ENCODE measurements at regions not wholly inside any gene's neighbourhood (a gene's known extent, or its start where the extent isn't known, plus 50 kb on each side); places are given as distances from the start of the nearest gene placed in this dataset.

GRCh38 chr10:3874990-3875841, 90.2 kb upstream of the KLF6 start:
- intact Hi-C loops (cut with micrococcal nuclease), result loop anchor here (1.0 to 10.0 kb wide), 6 partner anchors 28 to 780 kb away; no protein-coding TSS in a partner anchor

GRCh38 chr10:3874610-3874989, 89.6 kb upstream of the KLF6 start:
- intact Hi-C loops (cut with micrococcal nuclease), result loop anchor here (2.0 to 10.0 kb wide), 4 partner anchors 28 to 780 kb away; no protein-coding TSS in a partner anchor

- intact Hi-C loops (cut with micrococcal nuclease), result loop anchor here (1.0 to 10.0 kb wide), 9 partner anchors 22 to 781 kb away; partner anchors contain the start of gene KLF6
These were observed 88.9 kb upstream of the KLF6 start for GRCh38 chr10:3873728-3874461.

GRCh38 chr10:3872712-3873329, 87.8 kb upstream of the KLF6 start:
- intact Hi-C loops (cut with micrococcal nuclease), result loop anchor here (1.0 to 10.0 kb wide), 6 partner anchors 21 to 782 kb away; partner anchors contain the start of gene KLF6

- intact Hi-C loops (cut with micrococcal nuclease), result loop anchor here (10.0 kb wide), 1 partner anchor 783 kb away; no protein-coding TSS in a partner anchor
These were observed 86.5 kb upstream of the KLF6 start for GRCh38 chr10:3871424-3871996.

GRCh38 chr10:3869036-3869435, 84.0 kb upstream of the KLF6 start:
- intact Hi-C loops (cut with micrococcal nuclease), result no loop called here

GRCh38 chr10:3868271-3868664, 83.3 kb upstream of the KLF6 start:
- intact Hi-C loops (cut with micrococcal nuclease), result no loop called here

- intact Hi-C loops (cut with micrococcal nuclease), result no loop called here
These were observed 82.7 kb upstream of the KLF6 start for GRCh38 chr10:3867454-3868270.

- intact Hi-C loops (cut with micrococcal nuclease), result no loop called here
These were observed 81.3 kb upstream of the KLF6 start for GRCh38 chr10:3866332-3866731.

- intact Hi-C loops (cut with micrococcal nuclease), result no loop called here
These were observed 80.6 kb upstream of the KLF6 start for GRCh38 chr10:3865565-3865964.

GRCh38 chr10:3861795-3862194, 76.8 kb upstream of the KLF6 start:
- intact Hi-C loops (cut with micrococcal nuclease), result no loop called here

- intact Hi-C loops (cut with micrococcal nuclease), result no loop called here
These were observed 73.2 kb upstream of the KLF6 start for GRCh38 chr10:3858051-3858845.

- intact Hi-C loops (cut with micrococcal nuclease), result no loop called here
These were observed 72.3 kb upstream of the KLF6 start for GRCh38 chr10:3857318-3857717.

- intact Hi-C loops (cut with micrococcal nuclease), result no loop called here
These were observed 71.6 kb upstream of the KLF6 start for GRCh38 chr10:3856593-3856992.

GRCh38 chr10:3853547-3854303, 68.7 kb upstream of the KLF6 start:
- intact Hi-C loops (cut with micrococcal nuclease), result loop anchor here (2.0 kb wide), 2 partner anchors 17 to 95 kb away; no protein-coding TSS in a partner anchor

GRCh38 chr10:3853016-3853415, 68.0 kb upstream of the KLF6 start:
- intact Hi-C loops (cut with micrococcal nuclease), result loop anchor here (2.0 kb wide), 2 partner anchors 16 to 94 kb away; no protein-coding TSS in a partner anchor

- intact Hi-C loops (cut with micrococcal nuclease), result loop anchor here (1.0 to 2.0 kb wide), 11 partner anchors 16 to 183 kb away; partner anchors contain the start of gene KLF6
These were observed 67.3 kb upstream of the KLF6 start for GRCh38 chr10:3852147-3852904.
